AG04450 (cell line): ENCODE measurements at regions not wholly inside any gene's neighbourhood (a gene's known extent, or its start where the extent isn't known, plus 50 kb on each side); places are given as distances from the start of the nearest gene placed in this dataset.
A peak's percentile ranks its signal among the peaks of the same experiment; 100 is the strongest.
"Not testable (repeated sequence)": the region's sequence is repeated elsewhere in the genome, so short reads cannot be mapped to it uniquely, and the experiment has no call there.

Experiments
- CTCF ChIA-PET: fragments of 300-600, 350-600 bp; formaldehyde crosslinking; extraction: SDS; loops from one replicate; lab custom pipeline; 2022; ENCODE audit warnings: antibody characterized with exemption, inconsistent platforms; lab: Charles Lee
- POLR2A ChIA-PET: fragments of 350-600 bp; formaldehyde crosslinking; extraction: SDS; loops from one replicate; lab custom pipeline; 2021; ENCODE audit warnings: antibody characterized with exemption, inconsistent platforms; lab: Yijun Ruan, JAX
- DNase-seq: peaks from one replicate; pipeline ENCODE4 v3.0.0-alpha.2; 2011; ENCODE audit warnings: low read depth, low spot score
- H3K27ac ChIP-seq: one replicate; pipeline ENCODE4 v1.5.1; 2012; ENCODE audit warnings: low read depth, low read length, control low read depth
- H3K27me3 ChIP-seq: one replicate; pipeline ENCODE4 v1.6.0; 2012; ENCODE audit warnings: low read length; ENCODE audit not compliant: control insufficient read depth, insufficient read depth
- H3K4me3 ChIP-seq: 2 replicates; pipeline ENCODE4 v1.5.1; 2011; ENCODE audit warnings: mild to moderate bottlenecking, low read depth, low read length, control low read depth
- H3K9me3 ChIP-seq: 2 replicates; pipeline ENCODE4 v1.5.1; 2012; ENCODE audit warnings: low read length; ENCODE audit not compliant: control insufficient read depth, insufficient read depth
- TF ChIP-seq, protein P1 (sequence below): IDR thresholded peaks from 2 replicates; pipeline ENCODE4 v1.5.1; 2011; ENCODE audit warnings: low read depth, low read length, control low read depth, inconsistent platforms

DNA sequence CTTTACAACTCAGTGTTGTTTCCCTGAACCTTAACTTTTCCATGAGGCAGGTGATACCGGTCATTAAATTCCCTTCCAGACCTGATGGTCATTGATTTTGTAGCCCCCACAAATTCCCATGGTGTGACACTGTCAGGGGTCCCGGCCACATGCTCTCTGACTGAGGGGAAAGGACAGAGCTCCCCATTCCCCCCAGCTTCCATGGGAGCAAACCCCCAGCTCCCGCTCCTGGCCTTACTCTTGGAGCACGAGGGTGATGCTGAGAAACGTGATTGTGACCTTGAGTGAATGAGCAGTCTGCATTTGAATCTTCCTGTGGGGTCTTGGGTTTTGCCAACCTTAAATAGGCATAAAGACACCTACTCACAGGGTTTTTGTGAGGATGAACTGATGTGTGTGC, 366.8 kb downstream of the RPS6KC1 start:
- POLR2A ChIA-PET = no interaction called here
- CTCF ChIA-PET = interaction anchor here (1.0 kb wide), 1 partner anchor 173 kb away, joined by 3 read pairs; no protein-coding TSS in a partner anchor
- no peak for DNase-seq

GRCh38 chr1:213418268-213419071, 367.4 kb downstream of the RPS6KC1 start:
- H3K27me3 ChIP-seq = no peaks in the 10 kb centered on the region
- peak overlapping the region; percentile 11 for H3K27ac ChIP-seq
- H3K9me3 ChIP-seq = no peaks in the 10 kb centered on the region; the same call in 1 of the 2 replicates
- ChIA-PET POLR2A (no interaction called here), CTCF (interaction anchor here (1.1 to 1.5 kb wide), 2 partner anchors 174 to 175 kb away, joined by 3 read pairs; no protein-coding TSS in a partner anchor)
- DNase-seq = no peak
- TF ChIP-seq, protein P1, sequence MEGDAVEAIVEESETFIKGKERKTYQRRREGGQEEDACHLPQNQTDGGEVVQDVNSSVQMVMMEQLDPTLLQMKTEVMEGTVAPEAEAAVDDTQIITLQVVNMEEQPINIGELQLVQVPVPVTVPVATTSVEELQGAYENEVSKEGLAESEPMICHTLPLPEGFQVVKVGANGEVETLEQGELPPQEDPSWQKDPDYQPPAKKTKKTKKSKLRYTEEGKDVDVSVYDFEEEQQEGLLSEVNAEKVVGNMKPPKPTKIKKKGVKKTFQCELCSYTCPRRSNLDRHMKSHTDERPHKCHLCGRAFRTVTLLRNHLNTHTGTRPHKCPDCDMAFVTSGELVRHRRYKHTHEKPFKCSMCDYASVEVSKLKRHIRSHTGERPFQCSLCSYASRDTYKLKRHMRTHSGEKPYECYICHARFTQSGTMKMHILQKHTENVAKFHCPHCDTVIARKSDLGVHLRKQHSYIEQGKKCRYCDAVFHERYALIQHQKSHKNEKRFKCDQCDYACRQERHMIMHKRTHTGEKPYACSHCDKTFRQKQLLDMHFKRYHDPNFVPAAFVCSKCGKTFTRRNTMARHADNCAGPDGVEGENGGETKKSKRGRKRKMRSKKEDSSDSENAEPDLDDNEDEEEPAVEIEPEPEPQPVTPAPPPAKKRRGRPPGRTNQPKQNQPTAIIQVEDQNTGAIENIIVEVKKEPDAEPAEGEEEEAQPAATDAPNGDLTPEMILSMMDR = no peak
- H3K4me3 ChIP-seq = no peak overlapping the region

More for the DNA sequence above, 366.8 kb downstream of the RPS6KC1 start:
- H3K27me3 ChIP-seq = no peaks in the 10 kb centered on the region
- no peaks in the 10 kb centered on the region; the same call in 1 of the 2 replicates for H3K9me3 ChIP-seq
- TF ChIP-seq, protein P1 = no peak
- H3K4me3 ChIP-seq = no peak overlapping the region
- H3K27ac ChIP-seq = no peak overlapping the region

- no peaks in the 10 kb centered on the region; the same call in 1 of the 2 replicates for H3K9me3 ChIP-seq
- H3K4me3 ChIP-seq = no peak overlapping the region
- ChIA-PET CTCF (interaction anchor here (0.6 to 1.6 kb wide), 6 partner anchors 13 to 886 kb away, joined by 3 to 6 read pairs (median 3); no protein-coding TSS in a partner anchor), POLR2A (no interaction called here)
- no peak for DNase-seq
- no peaks in the 10 kb centered on the region for H3K27me3 ChIP-seq
- no peak overlapping the region for H3K27ac ChIP-seq
- TF ChIP-seq, protein P1 = no peak
These were observed 368.5 kb downstream of the RPS6KC1 start for GRCh38 chr1:213419401-213420030.

DNA sequence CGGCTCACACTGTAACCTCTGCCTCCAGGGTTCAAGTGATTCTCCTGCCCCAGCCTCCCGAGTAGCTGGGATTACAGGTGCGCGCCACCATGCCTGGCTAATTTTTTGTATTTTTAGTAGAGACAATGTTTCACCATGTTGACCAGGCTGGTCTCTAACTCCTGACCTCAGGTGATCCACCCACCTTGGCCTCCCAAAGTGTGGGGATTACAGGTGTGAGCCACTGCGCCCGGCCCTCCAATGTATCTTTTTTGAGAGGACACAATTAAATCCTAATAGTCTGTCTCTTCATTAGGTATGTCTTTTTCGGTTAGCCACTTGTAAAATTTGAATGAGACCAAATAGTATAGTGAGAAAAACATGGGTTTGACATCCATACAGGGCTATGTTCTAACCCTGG, 370.1 kb downstream of the RPS6KC1 start:
- H3K4me3 ChIP-seq, H3K27me3 ChIP-seq, H3K27ac ChIP-seq, CTCF ChIA-PET, H3K9me3 ChIP-seq, POLR2A ChIA-PET, DNase-seq: not testable (repeated sequence)

DNA sequence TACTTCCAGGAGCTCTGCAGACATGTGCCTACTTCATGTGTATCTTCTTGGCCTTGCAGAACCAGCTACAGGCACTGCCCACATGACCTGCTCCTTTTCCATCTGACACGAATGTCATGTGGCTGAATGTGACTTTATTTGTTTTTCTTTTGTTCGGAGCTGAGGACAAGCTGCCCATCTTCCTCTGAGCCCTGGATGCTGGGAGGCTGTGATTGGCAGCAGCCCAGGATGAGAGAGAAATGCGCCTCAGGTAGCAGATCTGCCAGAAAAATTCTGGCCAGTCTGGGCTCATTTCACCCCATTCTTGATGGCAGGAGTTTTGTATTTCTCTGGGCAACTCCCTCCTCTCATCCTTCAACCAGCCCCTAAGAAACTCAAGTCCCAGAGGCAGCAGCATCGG, 372.0 kb downstream of the RPS6KC1 start:
- TF ChIP-seq, protein P1 = no peak
- Histone ChIP-seq H3K27ac (no peak overlapping the region), H3K4me3 (no peak overlapping the region), H3K27me3 (no peaks in the 10 kb centered on the region), H3K9me3 (no peaks in the 10 kb centered on the region; the same call in 1 of the 2 replicates)
- CTCF ChIA-PET = no interaction called here
- POLR2A ChIA-PET = no interaction called here
- DNase-seq = no peak
